SK-N-SH (cell line): ENCODE measurements at regions not wholly inside any gene's neighbourhood (a gene's known extent, or its start where the extent isn't known, plus 50 kb on each side); places are given as distances from the start of the nearest gene placed in this dataset.
"Not testable (repeated sequence)": the region's sequence is repeated elsewhere in the genome, so short reads cannot be mapped to it uniquely, and the experiment has no call there.

Source experiments
- CTCF ChIA-PET: fragments of 300-600, 350-600 bp; formaldehyde crosslinking; extraction: SDS; loops from one replicate; lab custom pipeline; 2021; lab: Yijun Ruan, JAX
- POLR2A ChIA-PET: fragments of 350-600 bp; sonication (Branson Sonifier 250); formaldehyde crosslinking; extraction: SDS; loops from one replicate; lab custom pipeline; 2020; ENCODE audit warnings: antibody characterized with exemption, inconsistent platforms; lab: Yijun Ruan, JAX
- DNase-seq: peaks from one replicate; pipeline ENCODE4 v3.0.0; 2012
- H2AFZ ChIP-seq: fragments of 200-600 bp; sonication (generic); 2 replicates; pipeline ENCODE4 v1.8.1; 2016; ENCODE audit warnings: antibody characterized with exemption, mild to moderate bottlenecking, low read depth
- H3F3A ChIP-seq: fragments of 200-600 bp; sonication (generic); replicated peaks from 2 replicates; pipeline ENCODE3; 2016; ENCODE audit warnings: antibody characterized with exemption, mild to moderate bottlenecking; ENCODE audit not compliant: insufficient read depth
- H3K27ac ChIP-seq, 2 experiments: fragments of 200-500 bp in 1 of 2; fragments of 200-600 bp in 1 of 2; sonication (Bioruptor generic) in 1 of 2; sonication (generic), shearing (Covaris generic) in 1 of 2; 2 replicates each; pipeline versions ENCODE4 v1.5.1 to v1.6.1; 2014 to 2016; ENCODE audit warnings: low read depth in 2 of 2, inconsistent platforms in 1 of 2, low read length in 1 of 2, mild to moderate bottlenecking in 1 of 2, mixed read lengths in 1 of 2
- H3K27me3 ChIP-seq: fragments of 200-600 bp; sonication (generic), shearing (Covaris generic); 2 replicates; pipeline ENCODE4 v1.6.1; 2016; ENCODE audit warnings: mixed run types; ENCODE audit not compliant: insufficient read depth
- H3K36me3 ChIP-seq, 2 experiments: fragments of 200-500 bp in 1 of 2; fragments of 200-600 bp in 1 of 2; sonication (Bioruptor generic) in 1 of 2; sonication (generic) in 1 of 2; replicated peaks in 1 of 2; 2 replicates each; pipeline versions ENCODE3 to v1.5.1; 2014 to 2016; ENCODE audit warnings: low read length in 1 of 2, mild to moderate bottlenecking in 1 of 2; ENCODE audit not compliant: insufficient read depth in 2 of 2, control insufficient read depth in 1 of 2
- H3K4me1 ChIP-seq, 2 experiments: fragments of 200-500 bp in 1 of 2; fragments of 200-600 bp in 1 of 2; sonication (Bioruptor generic) in 1 of 2; sonication (generic), shearing (Covaris generic) in 1 of 2; 2 replicates each; pipeline versions ENCODE4 v1.5.1 to v1.6.1; 2014 to 2016; ENCODE audit warnings: low read depth in 1 of 2, low read length in 1 of 2, mixed run types in 1 of 2; ENCODE audit not compliant: insufficient read depth in 2 of 2, control insufficient read depth in 1 of 2
- H3K4me2 ChIP-seq: fragments of 200-600 bp; sonication (generic), shearing (Covaris generic); 2 replicates; pipeline ENCODE4 v1.6.1; 2017; ENCODE audit warnings: mixed run types
- H3K4me3 ChIP-seq, 2 experiments: fragments of 200-500 bp in 1 of 2; fragments of 200-600 bp in 1 of 2; sonication (Bioruptor generic) in 1 of 2; sonication (generic), shearing (Covaris generic) in 1 of 2; 2 replicates each; pipeline versions ENCODE4 v1.5.1 to v1.8.1; 2014 to 2016; ENCODE audit warnings: low read depth in 2 of 2, inconsistent platforms in 1 of 2, low read length in 1 of 2, mild to moderate bottlenecking in 1 of 2, mixed read lengths in 1 of 2, moderate library complexity in 1 of 2
- H3K79me2 ChIP-seq: fragments of 200-600 bp; sonication (generic); 2 replicates; pipeline ENCODE4 v1.8.1; 2017; ENCODE audit warnings: mild to moderate bottlenecking; ENCODE audit not compliant: insufficient read depth
- H3K9ac ChIP-seq: fragments of 200-600 bp; sonication (generic); 2 replicates; pipeline ENCODE4 v1.6.1; 2017; ENCODE audit warnings: mixed run types
- H3K9me2 ChIP-seq: fragments of 200-600 bp; sonication (generic); 2 replicates; pipeline ENCODE4 v1.6.1; 2017; ENCODE audit warnings: mixed run types
- H3K9me3 ChIP-seq: fragments of 200-600 bp; sonication (generic); 2 replicates; pipeline ENCODE4 v1.6.1; 2017; ENCODE audit warnings: mixed run types, mild to moderate bottlenecking, moderate library complexity
- H4K20me1 ChIP-seq: fragments of 200-600 bp; sonication (generic); 2 replicates; pipeline ENCODE4 v1.6.1; 2017; ENCODE audit warnings: mild to moderate bottlenecking, mixed run types; ENCODE audit not compliant: insufficient read depth
- ELF1 ChIP-seq: IDR thresholded peaks from 2 replicates; pipeline ENCODE4 v1.4.0; 2012
- FOXJ3 ChIP-seq: sonication (generic); formaldehyde crosslinking; IDR thresholded peaks from 2 replicates; pipeline ENCODE4 v1.5.1; 2020; ENCODE audit warnings: mild to moderate bottlenecking, missing genetic modification reagents
- FOXM1 ChIP-seq: IDR thresholded peaks from 2 replicates; pipeline ENCODE4 v1.4.0; 2012; ENCODE audit warnings: low read depth, mild to moderate bottlenecking
- GABPA ChIP-seq: IDR thresholded peaks from 2 replicates; pipeline ENCODE4 v1.4.0; 2012; ENCODE audit warnings: low read depth, mild to moderate bottlenecking
- MEF2A ChIP-seq: IDR thresholded peaks from 2 replicates; pipeline ENCODE4 v1.4.0; 2012; ENCODE audit warnings: low read depth, borderline replicate concordance
- MXI1 ChIP-seq: IDR thresholded peaks from 2 replicates; pipeline ENCODE4 v1.6.1; 2012; ENCODE audit warnings: mild to moderate bottlenecking, low read depth, low read length, improper control_type of control experiment
- NFIC ChIP-seq: IDR thresholded peaks from 2 replicates; pipeline ENCODE4 v1.4.0; 2012; ENCODE audit warnings: borderline replicate concordance
- POLR2AphosphoS5 ChIP-seq: IDR thresholded peaks from 2 replicates; pipeline ENCODE4 v1.6.1; 2012; ENCODE audit warnings: low read depth, low read length
- RAD21 ChIP-seq: IDR thresholded peaks from 2 replicates; pipeline ENCODE4 v1.6.1; 2012; ENCODE audit warnings: mild to moderate bottlenecking, low read length
- RCOR1 ChIP-seq: fragments of 150-350 bp; IDR thresholded peaks from 2 replicates; pipeline ENCODE4 v1.6.1; 2017; ENCODE audit warnings: antibody characterized with exemption, low read length
- RXRA ChIP-seq: IDR thresholded peaks from 2 replicates; pipeline ENCODE4 v1.4.0; 2012; ENCODE audit warnings: low read depth, mild to moderate bottlenecking, borderline replicate concordance
- SIN3A ChIP-seq: IDR thresholded peaks from 2 replicates; pipeline ENCODE4 v1.6.1; 2012; ENCODE audit warnings: low read depth, mild to moderate bottlenecking, low read length, moderate library complexity, borderline replicate concordance
- TAF1 ChIP-seq: IDR thresholded peaks from 2 replicates; pipeline ENCODE4 v1.6.1; 2012; ENCODE audit warnings: low read depth, mild to moderate bottlenecking, low read length, moderate library complexity, borderline replicate concordance
- TCF12 ChIP-seq: IDR thresholded peaks from 2 replicates; pipeline ENCODE4 v1.4.0; 2012
- TEAD4 ChIP-seq: IDR thresholded peaks from 2 replicates; pipeline ENCODE4 v1.4.0; 2012; ENCODE audit warnings: mild to moderate bottlenecking, borderline replicate concordance; ENCODE audit not compliant: insufficient read depth
- USF2 ChIP-seq: fragments of 150-350 bp; IDR thresholded peaks from 2 replicates; pipeline ENCODE4 v1.6.1; 2017; ENCODE audit warnings: antibody characterized with exemption, low read length, low read depth, borderline replicate concordance
- WGBS: methylation state at CpG from one replicate; pipeline ENCODE4 v1.1.6; 2017; ENCODE audit warnings: low lambda C conversion rate; 5-methylcytosine and 5-hydroxymethylcytosine counted together
- TF ChIP-seq, protein P1 (sequence below): fragments of 150-350 bp; IDR thresholded peaks from 2 replicates; pipeline ENCODE4 v1.6.1; 2016; ENCODE audit warnings: mild to moderate bottlenecking, low read depth, low read length

- H2AFZ ChIP-seq, result no peak overlapping the region
- no peaks in the 10 kb centered on the region for H3F3A ChIP-seq
- no peak for TF ChIP-seq MEF2A
- TF ChIP-seq RCOR1, result no peak
- TF ChIP-seq NFIC, result no peak
- TF ChIP-seq ELF1, result no peak
- TF ChIP-seq USF2, result no peak
- no peak for TF ChIP-seq POLR2AphosphoS5
- TF ChIP-seq, protein P1, sequence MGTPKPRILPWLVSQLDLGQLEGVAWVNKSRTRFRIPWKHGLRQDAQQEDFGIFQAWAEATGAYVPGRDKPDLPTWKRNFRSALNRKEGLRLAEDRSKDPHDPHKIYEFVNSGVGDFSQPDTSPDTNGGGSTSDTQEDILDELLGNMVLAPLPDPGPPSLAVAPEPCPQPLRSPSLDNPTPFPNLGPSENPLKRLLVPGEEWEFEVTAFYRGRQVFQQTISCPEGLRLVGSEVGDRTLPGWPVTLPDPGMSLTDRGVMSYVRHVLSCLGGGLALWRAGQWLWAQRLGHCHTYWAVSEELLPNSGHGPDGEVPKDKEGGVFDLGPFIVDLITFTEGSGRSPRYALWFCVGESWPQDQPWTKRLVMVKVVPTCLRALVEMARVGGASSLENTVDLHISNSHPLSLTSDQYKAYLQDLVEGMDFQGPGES, result no peak
- TF ChIP-seq RXRA, result no peak
- TF ChIP-seq MXI1, result no peak
- TF ChIP-seq GABPA, result no peak
- TF ChIP-seq TEAD4, result no peak
- no peak for TF ChIP-seq SIN3A
- TF ChIP-seq FOXM1, result no peak
- no peak for TF ChIP-seq TAF1
- POLR2A ChIA-PET, result no interaction called here
- peaks cover 54% of the 10 kb centered on the region; the same call in 1 of the 2 replicates for H3K27me3 ChIP-seq
- no peak for DNase-seq
- whole genome bisulfite sequencing, result 3% methylated on average over 3 of the region's 3 CpGs
- H3K36me3 ChIP-seq, result no peaks in the 10 kb centered on the region
- no peaks in the 10 kb centered on the region for H3K4me1 ChIP-seq
- no peaks in the 10 kb centered on the region for H3K79me2 ChIP-seq
- no peak overlapping the region for H3K27ac ChIP-seq
- H3K4me3 ChIP-seq, result no peak overlapping the region
- H4K20me1 ChIP-seq, result no peaks in the 10 kb centered on the region
- H3K9ac ChIP-seq, result no peak overlapping the region
- H3K9me3 ChIP-seq, result no peaks in the 10 kb centered on the region
- H3K4me2 ChIP-seq, result no peak overlapping the region
- no peaks in the 10 kb centered on the region for H3K9me2 ChIP-seq
- CTCF ChIA-PET, result no interaction called here
These were observed 108.2 kb upstream of the CTAGE1 start for GRCh38 chr18:22525883-22526282.

DNA sequence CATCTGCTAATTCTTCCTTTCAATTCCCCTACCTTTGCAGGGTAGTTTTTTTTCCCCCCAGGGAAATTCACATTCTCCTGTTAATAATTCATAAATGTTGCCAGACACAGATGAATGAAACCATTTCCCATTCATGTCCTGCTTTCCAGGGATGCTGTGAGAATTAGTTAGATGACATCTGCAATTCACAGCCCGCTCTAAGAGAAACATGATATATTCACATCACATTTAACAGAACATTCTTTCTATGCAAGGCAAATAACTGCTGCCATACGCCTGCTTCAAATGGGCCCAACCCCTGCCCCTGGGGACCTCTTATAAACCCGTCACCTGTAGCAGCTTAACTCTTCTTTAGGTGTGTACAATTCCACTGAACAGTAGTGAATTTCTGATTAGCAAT is 110.6 kb upstream of the CTAGE1 start:
- H3K4me3 ChIP-seq, result no peak overlapping the region
- H3K27me3 ChIP-seq, result peaks cover 53% of the 10 kb centered on the region; the same call in 1 of the 2 replicates
- POLR2A ChIA-PET, result no interaction called here
- no peaks in the 10 kb centered on the region for H3K79me2 ChIP-seq
- H3K4me1 ChIP-seq, result no peaks in the 10 kb centered on the region
- H3K9me2 ChIP-seq, result no peaks in the 10 kb centered on the region
- H3K36me3 ChIP-seq, result no peaks in the 10 kb centered on the region
- TF ChIP-seq POLR2AphosphoS5 (no peak), FOXJ3 (CRISPR knock-in tag) (no peak), TCF12 (no peak), MEF2A (no peak), RAD21 (no peak), RXRA (no peak), MXI1 (no peak), NFIC (no peak)
- TF ChIP-seq, protein P1, result no peak
- no peaks in the 10 kb centered on the region for H4K20me1 ChIP-seq
- no peak overlapping the region for H3K9ac ChIP-seq
- no peak for DNase-seq
- 17% methylated on average over 3 of the region's 3 CpGs for WGBS
- H3K27ac ChIP-seq, result no peak overlapping the region
- H3K9me3 ChIP-seq, result no peaks in the 10 kb centered on the region
- CTCF ChIA-PET, result no interaction called here
- no peak overlapping the region for H2AFZ ChIP-seq
- H3K4me2 ChIP-seq, result no peak overlapping the region
- no peaks in the 10 kb centered on the region for H3F3A ChIP-seq

GRCh38 chr18:22534706-22535105 is 117.0 kb upstream of the CTAGE1 start:
- H3K4me1 ChIP-seq, DNase-seq, H3K4me2 ChIP-seq, H3K27ac ChIP-seq, H3K4me3 ChIP-seq, H3K9me3 ChIP-seq, H3F3A ChIP-seq, CTCF ChIA-PET, H3K9me2 ChIP-seq, H3K36me3 ChIP-seq, H4K20me1 ChIP-seq, H3K27me3 ChIP-seq, H2AFZ ChIP-seq, H3K79me2 ChIP-seq, H3K9ac ChIP-seq, POLR2A ChIA-PET: not testable (repeated sequence)
- WGBS, result 21% methylated on average over 3 of the region's 4 CpGs
